H9 (cell line): ENCODE measurements at regions not wholly inside any gene's neighbourhood (a gene's known extent, or its start where the extent isn't known, plus 50 kb on each side); places are given as distances from the start of the nearest gene placed in this dataset.

Experiments used
- DNase-seq: peaks from one replicate; pipeline ENCODE4 v3.0.0-alpha.2; 2017
- H2AFZ ChIP-seq: one replicate; pipeline ENCODE4 v1.6.1; 2013; ENCODE audit warnings: mild to moderate bottlenecking, low read length, control low read depth, moderate library complexity
- H2AK5ac ChIP-seq: 2 replicates; pipeline ENCODE4 v1.6.1; 2013; ENCODE audit warnings: low read length, control low read depth, mixed read lengths; ENCODE audit not compliant: insufficient read length
- H2BK120ac ChIP-seq: one replicate; pipeline ENCODE4 v1.6.1; 2013; ENCODE audit warnings: low read depth, mild to moderate bottlenecking, low read length, control low read depth, inconsistent platforms; ENCODE audit not compliant: poor library complexity, severe bottlenecking
- H2BK12ac ChIP-seq: 2 replicates; pipeline ENCODE4 v1.6.1; 2013; ENCODE audit warnings: low read length, control low read depth, mixed read lengths, low read depth; ENCODE audit not compliant: insufficient read length
- H2BK15ac ChIP-seq: 2 replicates; pipeline ENCODE4 v1.6.1; 2013; ENCODE audit warnings: low read depth, low read length, control low read depth
- H2BK20ac ChIP-seq: one replicate; pipeline ENCODE4 v1.6.1; 2013; ENCODE audit warnings: low read depth, mild to moderate bottlenecking, low read length, control low read depth, inconsistent platforms; ENCODE audit not compliant: poor library complexity, severe bottlenecking
- H2BK5ac ChIP-seq: 2 replicates; pipeline ENCODE4 v1.6.1; 2013; ENCODE audit warnings: low read length, control low read depth, mixed read lengths; ENCODE audit not compliant: insufficient read length
- H3K14ac ChIP-seq: 2 replicates; pipeline ENCODE4 v1.6.1; 2013; ENCODE audit warnings: low read length, control low read depth; ENCODE audit not compliant: insufficient read depth
- H3K18ac ChIP-seq: 2 replicates; pipeline ENCODE4 v1.6.1; 2013; ENCODE audit warnings: low read depth, mild to moderate bottlenecking, mixed read lengths, low read length, control low read depth; ENCODE audit not compliant: insufficient read length
- H3K23ac ChIP-seq: 2 replicates; pipeline ENCODE4 v1.6.1; 2013; ENCODE audit warnings: low read length, control low read depth, mixed read lengths, low read depth; ENCODE audit not compliant: insufficient read length
- H3K23me2 ChIP-seq: 2 replicates; pipeline ENCODE4 v1.6.1; 2013; ENCODE audit warnings: low read depth, mild to moderate bottlenecking, mixed read lengths, low read length, control low read depth; ENCODE audit not compliant: insufficient read length, poor library complexity, severe bottlenecking
- H3K27ac ChIP-seq: 2 replicates; pipeline ENCODE4 v1.5.1; 2013; ENCODE audit warnings: low read length, control low read depth, mixed read lengths, low read depth; ENCODE audit not compliant: insufficient read length
- H3K27me3 ChIP-seq: 2 replicates; pipeline ENCODE4 v1.6.1; 2013; ENCODE audit warnings: low read length, control low read depth, inconsistent platforms; ENCODE audit not compliant: insufficient read depth
- H3K4ac ChIP-seq: 2 replicates; pipeline ENCODE4 v1.6.1; 2013; ENCODE audit warnings: low read depth, mild to moderate bottlenecking, control low read depth, inconsistent platforms, low read length, moderate library complexity
- H3K4me1 ChIP-seq: 2 replicates; pipeline ENCODE4 v1.6.1; 2013; ENCODE audit warnings: low read length, control low read depth, inconsistent platforms; ENCODE audit not compliant: insufficient read depth
- H3K4me2 ChIP-seq: 2 replicates; pipeline ENCODE4 v1.6.1; 2013; ENCODE audit warnings: low read length, control low read depth, mixed read lengths; ENCODE audit not compliant: insufficient read length, insufficient read depth
- H3K56ac ChIP-seq: 2 replicates; pipeline ENCODE4 v1.6.1; 2013; ENCODE audit warnings: low read depth, mild to moderate bottlenecking, mixed read lengths, low read length, control low read depth; ENCODE audit not compliant: insufficient read length
- H3K79me1 ChIP-seq: 2 replicates; pipeline ENCODE4 v1.6.1; 2013; ENCODE audit warnings: low read depth, mild to moderate bottlenecking, moderate library complexity, low read length, control low read depth, inconsistent platforms; ENCODE audit not compliant: insufficient read depth, poor library complexity, severe bottlenecking
- H3K79me2 ChIP-seq: 2 replicates; pipeline ENCODE4 v1.6.1; 2013; ENCODE audit warnings: low read length, control low read depth, inconsistent platforms; ENCODE audit not compliant: insufficient read depth
- H3K9ac ChIP-seq: 2 replicates; pipeline ENCODE4 v1.6.1; 2013; ENCODE audit warnings: low read length, control low read depth, mixed read lengths; ENCODE audit not compliant: insufficient read length; ENCODE audit errors: extremely low read depth
- H3K9me3 ChIP-seq: one replicate; pipeline ENCODE4 v1.6.1; 2013; ENCODE audit warnings: low read depth, low read length, inconsistent platforms; ENCODE audit not compliant: control insufficient read depth
- H3T11ph ChIP-seq: one replicate; pipeline ENCODE4 v1.6.1; 2013; ENCODE audit warnings: mild to moderate bottlenecking, low read length, control low read depth, inconsistent platforms
- H4K20me1 ChIP-seq: one replicate; pipeline ENCODE4 v1.6.1; 2013; ENCODE audit not compliant: control insufficient read depth, insufficient read length, insufficient read depth
- H4K5ac ChIP-seq: 2 replicates; pipeline ENCODE4 v1.6.1; 2013; ENCODE audit warnings: low read depth, mild to moderate bottlenecking, mixed read lengths, low read length, control low read depth; ENCODE audit not compliant: insufficient read length
- H4K8ac ChIP-seq: replicated peaks from 2 replicates; pipeline ENCODE4 v1.6.1; 2013; ENCODE audit warnings: low read length, control low read depth, mixed read lengths, low read depth; ENCODE audit not compliant: insufficient read length
- H4K91ac ChIP-seq: 2 replicates; pipeline ENCODE4 v1.6.1; 2013; ENCODE audit warnings: low read depth, mild to moderate bottlenecking, moderate library complexity, mixed read lengths, low read length, control low read depth; ENCODE audit not compliant: insufficient read length
- H3K27ac Mint-ChIP-seq, 3 experiments: 2 replicates in 2 of 3; 3 replicates in 1 of 3; pipeline ENCODE4 v1.8.0; 2020 to 2021; ENCODE audit warnings: mixed read lengths in 3 of 3, mild to moderate bottlenecking in 1 of 3, moderate library complexity in 1 of 3
- H3K27me3 Mint-ChIP-seq: 2 replicates; pipeline ENCODE4 v1.8.0; 2021; ENCODE audit warnings: low read depth, mild to moderate bottlenecking, moderate library complexity, mixed read lengths
- H3K36me3 Mint-ChIP-seq, 3 experiments: 2 replicates in 2 of 3; 3 replicates in 1 of 3; pipeline ENCODE4 v1.8.0; 2020 to 2021; ENCODE audit warnings: low read depth in 3 of 3, mixed read lengths in 3 of 3; ENCODE audit not compliant: insufficient read depth in 1 of 3
- H3K4me1 Mint-ChIP-seq, 2 experiments: 2 replicates each; pipeline ENCODE4 v1.8.0; 2020; ENCODE audit warnings: mixed read lengths in 2 of 2
- H3K4me3 Mint-ChIP-seq, 2 experiments: 2 replicates in 1 of 2; 3 replicates in 1 of 2; pipeline ENCODE4 v1.8.0; 2020 to 2021; ENCODE audit warnings: mild to moderate bottlenecking in 2 of 2, mixed read lengths in 2 of 2, moderate library complexity in 1 of 2
- H3K9me3 Mint-ChIP-seq, 2 experiments: 2 replicates in 1 of 2; 3 replicates in 1 of 2; pipeline ENCODE4 v1.8.0; 2020; ENCODE audit warnings: mild to moderate bottlenecking in 2 of 2, mixed read lengths in 2 of 2, moderate library complexity in 1 of 2
- WGBS: extraction: QIAGEN DNeasy Blood & Tissue Kit; methylation state at CpG from one replicate; pipeline ENCODE4 v1.1.7; 2013; ENCODE audit warnings: missing lambda C conversion rate, low lambda C conversion rate, mixed read lengths; ENCODE audit not compliant: insufficient read length; ENCODE audit errors: extremely low coverage; 5-methylcytosine and 5-hydroxymethylcytosine counted together
- TF ChIP-seq, protein P1 (sequence below): fragments of 200-600 bp; sonication (generic); conservative IDR thresholded peaks from 3 replicates; pipeline ENCODE4 v1.8.0; 2021; ENCODE audit warnings: antibody characterized with exemption, mild to moderate bottlenecking

DNA sequence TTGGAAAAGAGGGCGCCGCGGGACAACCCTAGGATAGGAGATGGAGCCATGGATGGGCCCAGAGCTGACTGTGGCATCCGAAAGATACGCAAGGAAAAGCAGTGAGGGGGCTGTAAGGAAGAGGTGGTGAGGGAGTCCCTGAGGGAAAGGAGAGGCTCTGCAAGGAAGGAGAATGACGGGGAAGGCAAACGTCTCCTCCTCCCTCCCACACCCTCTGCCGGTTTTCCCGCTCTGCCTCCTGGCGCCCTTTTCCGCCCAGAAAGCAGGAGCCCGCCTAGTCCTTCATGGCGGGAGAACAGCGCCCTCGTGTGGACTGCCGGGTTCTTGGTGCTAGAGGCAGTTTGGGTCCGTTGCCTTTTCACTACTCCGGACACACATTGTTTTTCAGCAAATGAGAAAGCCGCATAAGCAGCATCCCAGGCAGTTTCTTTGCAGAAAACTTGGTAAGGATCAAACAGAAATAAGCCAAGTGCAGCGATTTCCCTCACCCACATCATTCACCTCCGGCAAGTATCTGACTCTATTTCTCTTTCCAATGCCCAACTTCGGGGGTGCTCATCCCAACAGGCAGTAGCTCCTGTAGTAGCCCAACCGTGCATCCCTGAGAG lies 200.4 kb downstream of the INO80D start:
- no peak overlapping the region for H3K4me3 Mint-ChIP-seq
- Histone ChIP-seq H4K8ac (no peak overlapping the region), H3K4ac (no peak overlapping the region), H3K79me2 (no peaks in the 10 kb centered on the region), H2BK5ac (no peak overlapping the region), H3K56ac (no peak overlapping the region), H3T11ph (no peak overlapping the region), H3K14ac (no peak overlapping the region), H3K27me3 (no peaks in the 10 kb centered on the region), H2AFZ (no peak overlapping the region), H2BK120ac (no peak overlapping the region), H4K5ac (no peak overlapping the region), H3K23ac (no peak overlapping the region), H2BK12ac (no peak overlapping the region), H3K4me2 (no peak overlapping the region), H3K4me1 (no peaks in the 10 kb centered on the region; the same call in 1 of the 2 replicates), H2BK15ac (no peak overlapping the region), H3K18ac (no peak overlapping the region), H3K23me2 (no peaks in the 10 kb centered on the region), H2AK5ac (no peak overlapping the region), H3K79me1 (no peaks in the 10 kb centered on the region), H4K20me1 (no peaks in the 10 kb centered on the region), H4K91ac (no peak overlapping the region), H2BK20ac (no peak overlapping the region), H3K9me3 (no peaks in the 10 kb centered on the region), H3K9ac (no peak overlapping the region), H3K27ac (no peak overlapping the region)
- peak; percentile 94 for DNase-seq
- H3K4me1 Mint-ChIP-seq: peaks cover 11 to 21% of the 10 kb centered on the region in 2 experiments
- no CpG with 5 or more reads among the region's 23 CpGs for WGBS
- TF ChIP-seq, protein P1, sequence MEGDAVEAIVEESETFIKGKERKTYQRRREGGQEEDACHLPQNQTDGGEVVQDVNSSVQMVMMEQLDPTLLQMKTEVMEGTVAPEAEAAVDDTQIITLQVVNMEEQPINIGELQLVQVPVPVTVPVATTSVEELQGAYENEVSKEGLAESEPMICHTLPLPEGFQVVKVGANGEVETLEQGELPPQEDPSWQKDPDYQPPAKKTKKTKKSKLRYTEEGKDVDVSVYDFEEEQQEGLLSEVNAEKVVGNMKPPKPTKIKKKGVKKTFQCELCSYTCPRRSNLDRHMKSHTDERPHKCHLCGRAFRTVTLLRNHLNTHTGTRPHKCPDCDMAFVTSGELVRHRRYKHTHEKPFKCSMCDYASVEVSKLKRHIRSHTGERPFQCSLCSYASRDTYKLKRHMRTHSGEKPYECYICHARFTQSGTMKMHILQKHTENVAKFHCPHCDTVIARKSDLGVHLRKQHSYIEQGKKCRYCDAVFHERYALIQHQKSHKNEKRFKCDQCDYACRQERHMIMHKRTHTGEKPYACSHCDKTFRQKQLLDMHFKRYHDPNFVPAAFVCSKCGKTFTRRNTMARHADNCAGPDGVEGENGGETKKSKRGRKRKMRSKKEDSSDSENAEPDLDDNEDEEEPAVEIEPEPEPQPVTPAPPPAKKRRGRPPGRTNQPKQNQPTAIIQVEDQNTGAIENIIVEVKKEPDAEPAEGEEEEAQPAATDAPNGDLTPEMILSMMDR: peak; percentile 98
- H3K36me3 Mint-ChIP-seq: no peaks in the 10 kb centered on the region
- H3K9me3 Mint-ChIP-seq: peaks cover 0 to 3% of the 10 kb centered on the region in 2 experiments; a peak in 1 of 5 replicates
- no peak overlapping the region for H3K27ac Mint-ChIP-seq
- peaks cover 2% of the 10 kb centered on the region; the same call in 1 of the 2 replicates for H3K27me3 Mint-ChIP-seq
